GM19395 (cell line): ENCODE measurements at regions not wholly inside any gene's neighbourhood (a gene's known extent, or its start where the extent isn't known, plus 50 kb on each side); places are given as distances from the start of the nearest gene placed in this dataset.
"Not testable (repeated sequence)": the region's sequence is repeated elsewhere in the genome, so short reads cannot be mapped to it uniquely, and the experiment has no call there.

Experiments
- ATAC-seq: cut with Tn5 transposase; IDR thresholded peaks from one replicate; pipeline ENCODE4 v1.9.1; 2021; ENCODE audit warnings: mild to moderate bottlenecking, moderate library complexity; ENCODE audit not compliant: unreplicated experiment

DNA sequence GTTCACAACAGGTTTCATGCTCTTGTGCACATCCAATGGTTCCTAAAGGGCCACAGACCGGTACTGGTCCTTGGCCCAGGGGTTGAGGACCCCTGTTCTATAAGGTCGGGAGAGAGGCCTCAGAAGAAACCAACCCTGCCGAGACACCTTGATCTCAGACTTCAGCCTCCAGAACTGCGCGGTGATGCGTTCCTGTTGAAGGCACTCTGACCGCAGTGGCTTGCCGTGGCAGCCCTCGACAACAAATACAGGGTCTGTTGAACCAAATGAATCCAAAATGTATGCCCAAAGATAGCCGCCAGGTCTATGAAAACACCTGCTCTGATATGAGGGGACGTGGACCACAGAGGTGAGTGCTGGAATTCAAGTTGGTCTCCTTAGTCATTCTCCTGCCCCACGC, 389.8 kb downstream of the SEC14L1 start:
- ATAC-seq, result no peak

DNA sequence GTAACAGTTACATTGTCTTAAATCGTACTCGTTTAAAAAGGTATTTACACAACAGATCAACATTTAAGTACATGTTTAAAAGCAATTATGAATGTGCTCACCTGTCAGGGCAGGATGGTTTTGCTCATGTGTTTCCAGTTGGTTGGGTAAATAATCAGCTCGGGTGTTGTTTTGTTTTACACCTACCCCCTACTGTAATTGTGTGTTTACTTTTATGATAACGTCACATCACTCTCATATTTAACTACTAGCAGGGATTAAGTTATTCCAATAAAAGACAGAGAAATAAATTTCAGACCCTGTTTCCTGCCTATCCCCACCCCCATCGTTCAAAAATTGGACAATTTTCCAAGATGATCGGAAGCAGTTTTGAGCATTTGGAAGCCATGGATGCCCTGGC, 390.2 kb downstream of the SEC14L1 start:
- ATAC-seq, result no peak

DNA sequence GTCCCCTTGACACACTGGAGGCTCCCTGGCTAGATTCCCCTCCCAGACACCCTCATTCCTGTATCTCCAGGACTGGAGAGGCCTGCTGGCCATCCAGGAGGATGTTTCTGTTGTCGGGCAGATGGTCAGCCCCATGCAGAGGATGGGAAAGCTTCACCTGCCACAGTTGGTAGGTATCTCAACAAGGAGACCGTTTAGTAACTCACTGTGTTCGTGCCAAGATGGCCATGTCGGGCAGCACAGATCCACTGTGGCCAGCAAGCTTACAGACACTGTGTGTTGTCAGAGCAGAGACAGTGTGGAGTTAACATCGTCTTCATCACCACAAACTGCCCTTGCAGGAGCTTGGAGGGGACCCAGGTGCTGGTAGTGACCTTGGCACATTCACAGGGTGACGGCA, 390.9 kb downstream of the SEC14L1 start:
- ATAC-seq, result no peak

GRCh38 chr17:77533697-77534096, 392.9 kb downstream of the SEC14L1 start:
- not testable (repeated sequence) for ATAC-seq

DNA sequence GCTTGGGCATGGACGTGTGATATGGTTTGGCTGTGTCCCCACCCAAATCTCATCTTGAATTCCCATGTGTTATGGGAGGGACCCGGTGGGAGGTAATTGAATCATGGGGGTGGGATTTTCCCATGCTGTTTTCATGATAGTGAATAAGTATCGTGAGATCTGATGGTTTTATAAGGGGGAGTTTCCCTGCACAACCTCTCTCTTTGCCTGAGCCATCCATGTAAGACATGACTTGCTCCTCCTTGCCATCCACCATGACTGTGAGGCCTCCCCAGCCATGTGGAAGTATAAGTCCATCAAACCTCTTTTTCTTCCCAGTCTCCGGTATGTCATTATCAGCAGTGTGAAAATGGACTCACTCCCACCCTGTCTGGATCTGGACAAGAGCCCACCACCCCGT, 393.4 kb downstream of the SEC14L1 start:
- no peak for ATAC-seq

DNA sequence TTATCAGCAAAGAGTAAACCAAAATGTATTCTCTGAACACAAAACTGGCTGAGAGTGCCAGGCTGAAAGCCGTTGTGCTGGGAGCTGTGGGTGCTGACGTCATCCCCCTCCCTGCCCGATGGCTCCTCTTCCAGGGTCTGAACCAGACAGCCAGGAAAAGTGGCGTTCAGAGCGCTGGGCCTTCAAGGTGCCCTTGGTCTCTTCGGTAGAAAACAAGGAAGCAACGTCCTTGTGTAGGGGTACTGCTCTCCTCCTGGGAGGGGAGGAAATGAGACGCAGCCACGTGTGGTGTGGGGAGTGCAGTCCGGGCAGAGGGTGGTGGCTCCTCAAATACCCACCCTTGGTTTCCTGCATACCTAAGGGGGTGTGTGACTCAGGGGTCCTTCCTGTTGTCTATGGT, 394.7 kb downstream of the SEC14L1 start:
- no peak for ATAC-seq

DNA sequence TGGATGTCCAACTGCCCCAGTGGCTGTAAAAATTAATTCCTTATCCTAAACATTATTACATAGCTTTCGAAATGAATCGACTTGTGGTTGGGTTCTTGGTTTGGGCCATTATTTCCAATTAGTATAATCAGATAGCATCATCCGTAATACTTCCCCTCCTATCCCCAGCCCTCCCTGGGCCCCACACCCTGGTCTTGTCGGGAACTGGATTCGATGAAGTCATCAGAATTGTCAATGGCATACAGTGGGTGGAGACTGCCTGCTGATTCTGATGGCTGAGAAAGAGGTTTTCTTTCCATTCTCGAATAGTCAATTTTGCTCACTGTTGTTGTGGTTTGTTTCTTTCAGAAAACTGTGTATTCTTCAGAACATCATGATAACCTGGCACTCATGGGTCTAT, 395.1 kb downstream of the SEC14L1 start:
- no peak for ATAC-seq

DNA sequence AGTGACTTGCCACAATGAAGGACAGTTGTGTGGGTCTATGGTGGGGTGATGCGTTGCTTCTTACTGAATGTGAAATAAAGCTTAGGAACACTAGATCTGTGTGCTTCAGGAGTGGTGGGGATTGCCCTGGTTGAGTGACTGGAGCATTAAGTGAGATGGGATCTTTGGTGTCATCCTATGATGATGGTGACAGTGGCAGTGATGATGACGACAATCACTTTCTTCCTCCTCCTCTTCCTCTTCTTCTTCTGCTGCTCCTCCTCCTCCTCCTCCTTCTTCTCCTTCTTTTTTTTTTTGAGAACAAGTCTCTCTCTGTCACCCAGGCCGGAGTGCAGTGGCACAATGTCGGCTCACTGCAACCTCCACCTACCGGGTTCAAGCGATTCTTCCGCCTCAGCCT, 396.8 kb downstream of the SEC14L1 start:
- ATAC-seq, result no peak

- no peak for ATAC-seq
These were observed 399.8 kb downstream of the SEC14L1 start for GRCh38 chr17:77540531-77540930.

- ATAC-seq, result no peak
These were observed 400.2 kb downstream of the SEC14L1 start for GRCh38 chr17:77540975-77541374.

- no peak for ATAC-seq
These were observed 401.2 kb downstream of the SEC14L1 start for GRCh38 chr17:77542011-77542410.

DNA sequence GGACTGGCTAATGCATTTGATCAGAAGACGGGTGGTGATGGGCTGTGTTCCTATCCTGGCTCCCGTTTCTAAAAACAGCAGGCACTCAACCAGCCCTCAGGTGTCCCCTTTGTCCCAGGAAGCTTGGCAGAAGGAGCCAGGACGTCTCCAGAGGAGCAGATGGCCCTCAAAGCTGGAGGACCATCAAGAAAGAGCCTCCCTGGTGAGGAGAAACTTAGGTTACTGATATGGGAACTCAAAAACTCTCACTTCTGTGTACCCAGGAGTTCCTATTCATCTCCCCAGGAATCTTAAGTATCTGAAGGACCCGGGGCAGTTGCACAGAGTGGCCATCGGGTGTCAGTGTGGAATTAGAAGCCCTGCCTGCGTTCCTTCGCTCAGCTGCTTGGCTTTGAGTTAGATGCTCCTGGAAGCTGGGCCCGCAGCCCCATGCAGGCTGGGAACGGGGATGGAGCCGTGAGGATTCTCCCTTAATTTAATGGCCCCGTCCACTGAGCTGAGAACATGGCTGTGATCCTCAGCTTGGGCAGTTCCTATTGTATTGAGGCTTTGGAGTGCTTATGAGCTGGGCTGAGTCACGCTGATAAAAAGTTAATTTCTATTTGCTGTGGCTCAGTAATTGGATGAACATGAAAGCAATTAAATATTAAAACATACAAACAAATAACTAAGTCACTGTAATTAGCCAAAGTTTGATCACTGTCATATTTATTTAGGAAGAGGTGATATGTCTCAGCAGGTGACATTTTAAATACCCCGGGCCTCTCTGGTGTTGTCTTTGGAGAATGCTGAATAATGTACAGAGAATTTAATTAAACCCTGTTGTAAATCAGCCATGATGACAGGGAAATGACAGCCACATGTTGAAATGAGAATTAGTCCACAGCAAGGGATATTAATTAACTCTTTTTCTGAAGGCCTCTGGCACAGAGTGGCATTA, 402.1 kb downstream of the SEC14L1 start:
- ATAC-seq, result no peak

- ATAC-seq, result no peak
These were observed 403.0 kb downstream of the SEC14L1 start for GRCh38 chr17:77543801-77544200.

DNA sequence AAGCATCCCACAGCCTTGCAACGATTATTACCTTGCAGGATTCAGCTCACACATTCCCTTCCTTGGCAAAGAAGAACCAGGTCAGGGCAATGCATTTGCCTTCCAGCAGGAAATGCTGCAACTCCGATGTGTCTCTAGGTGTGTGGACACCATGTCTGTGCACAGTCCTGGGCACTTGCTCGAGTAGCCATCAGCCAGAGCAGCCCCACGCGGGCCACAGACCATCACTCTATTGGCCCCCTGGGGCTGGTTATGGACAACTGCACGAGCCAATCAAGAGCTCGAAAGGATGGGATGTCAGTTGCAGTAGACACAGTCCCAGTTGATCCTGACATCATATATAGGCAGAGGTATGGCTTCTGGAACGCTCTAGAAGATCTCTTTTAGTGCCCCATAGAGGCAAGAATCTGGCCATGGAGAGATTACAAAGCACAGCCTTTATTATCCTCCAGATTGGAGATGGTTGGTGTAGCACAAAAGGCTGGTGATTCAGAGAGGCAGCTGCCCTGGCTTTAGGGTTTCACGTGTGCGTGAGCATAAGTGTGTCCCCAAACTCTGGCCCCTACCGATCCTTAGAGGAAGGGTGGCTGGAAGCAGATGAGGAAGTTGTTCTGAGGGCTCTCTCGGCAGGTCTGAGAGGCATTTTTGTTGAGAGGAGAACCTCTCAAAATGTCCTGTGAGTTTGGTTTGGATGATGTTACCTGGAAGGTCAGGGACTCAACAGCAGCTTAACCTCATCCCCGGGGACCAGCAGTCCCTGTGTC, 403.8 kb downstream of the SEC14L1 start:
- ATAC-seq, result no peak

GRCh38 chr17:77546772-77547241, 406.0 kb downstream of the SEC14L1 start:
- ATAC-seq, result no peak

GRCh38 chr17:77548967-77549366, 408.2 kb downstream of the SEC14L1 start:
- ATAC-seq, result no peak

GRCh38 chr17:77549726-77550366, 408.7 kb upstream of the TNRC6C start:
- ATAC-seq, result no peak

GRCh38 chr17:77553459-77554066, 404.9 kb upstream of the TNRC6C start:
- ATAC-seq, result no peak

DNA sequence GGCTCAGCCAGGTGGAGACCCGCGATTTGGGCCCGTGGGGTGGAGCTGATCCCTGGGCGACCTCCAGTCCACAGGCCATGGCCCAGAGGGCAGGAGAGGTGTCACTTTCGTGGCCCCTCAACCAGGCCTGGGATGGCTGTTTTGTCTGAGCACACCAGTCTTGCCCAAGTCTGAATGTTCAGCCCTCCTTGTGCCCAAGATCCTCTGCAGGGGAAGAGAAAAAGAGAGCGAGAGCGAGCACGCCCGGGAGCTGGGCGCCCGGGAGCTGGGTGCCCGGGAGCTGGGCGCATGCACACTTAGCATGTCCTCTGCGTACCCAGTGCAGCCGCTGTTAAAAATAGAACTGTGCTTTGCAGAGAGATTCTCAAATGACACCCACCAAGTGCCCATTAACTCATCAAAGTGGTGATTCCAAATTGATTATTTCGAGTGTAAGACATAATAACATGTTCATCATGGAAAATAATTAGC, 403.3 kb upstream of the TNRC6C start:
- ATAC-seq, result no peak

DNA sequence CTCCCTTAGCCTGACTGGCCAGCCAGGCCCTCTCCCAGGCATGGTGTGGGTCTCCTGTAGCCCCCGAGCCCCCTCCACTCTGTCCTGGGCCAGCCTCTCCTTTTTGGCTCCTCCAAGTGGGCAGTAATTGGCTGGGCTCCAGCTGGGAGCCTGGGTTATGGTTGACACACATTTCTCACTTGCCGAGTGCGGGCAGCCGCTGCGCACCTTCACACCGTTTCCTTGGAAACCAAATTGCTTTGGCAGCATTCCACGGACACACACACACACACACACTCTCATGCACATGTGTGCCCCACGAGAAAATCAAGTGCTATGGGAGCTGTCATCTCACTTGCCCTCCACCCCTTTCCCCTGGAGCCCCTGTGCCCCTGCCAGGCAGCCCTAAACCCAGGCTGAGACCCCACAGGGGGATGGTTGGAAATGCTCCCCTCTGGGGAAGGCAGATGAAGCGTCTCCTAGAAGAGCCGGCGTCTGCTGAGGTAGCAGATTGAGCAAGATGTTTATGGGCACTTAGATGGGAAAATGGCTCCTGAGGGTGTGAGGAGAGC, 402.7 kb upstream of the TNRC6C start:
- ATAC-seq, result no peak
